HUES48 (cell line): ENCODE measurements at regions not wholly inside any gene's neighbourhood (a gene's known extent, or its start where the extent isn't known, plus 50 kb on each side); places are given as distances from the start of the nearest gene placed in this dataset.

ENCODE experiments used
- H3K27ac ChIP-seq: one replicate; pipeline ENCODE4 v1.7.0; 2013; ENCODE audit warnings: low read depth, low read length, inconsistent platforms
- H3K27me3 ChIP-seq: 2 replicates; pipeline ENCODE4 v1.6.1; 2013; ENCODE audit warnings: mild to moderate bottlenecking, low read length; ENCODE audit not compliant: control insufficient read depth, insufficient read depth
- H3K36me3 ChIP-seq: 2 replicates; pipeline ENCODE4 v1.6.1; 2013; ENCODE audit warnings: low read length; ENCODE audit not compliant: control insufficient read depth, insufficient read depth
- H3K4me1 ChIP-seq: 2 replicates; pipeline ENCODE4 v1.6.1; 2013; ENCODE audit warnings: mild to moderate bottlenecking, low read length; ENCODE audit not compliant: control insufficient read depth, insufficient read depth
- H3K4me3 ChIP-seq: 2 replicates; pipeline ENCODE4 v1.5.1; 2013; ENCODE audit warnings: mild to moderate bottlenecking, low read depth, low read length
- H3K9ac ChIP-seq: 2 replicates; pipeline ENCODE4 v1.6.1; 2013; ENCODE audit warnings: mild to moderate bottlenecking, low read depth, low read length, moderate library complexity
- H3K9me3 ChIP-seq: 2 replicates; pipeline ENCODE4 v1.6.1; 2013; ENCODE audit warnings: low read length; ENCODE audit not compliant: control insufficient read depth, insufficient read depth

- no peak overlapping the region for H3K9ac ChIP-seq
- H3K36me3 ChIP-seq, result no peaks in the 10 kb centered on the region
- no peaks in the 10 kb centered on the region for H3K9me3 ChIP-seq
- H3K4me3 ChIP-seq, result no peak overlapping the region
- H3K27ac ChIP-seq, result no peak overlapping the region
- H3K27me3 ChIP-seq, result no peaks in the 10 kb centered on the region
- H3K4me1 ChIP-seq, result no peaks in the 10 kb centered on the region
Measured at GRCh38 chr5:168064933-168065622, 226.4 kb upstream of the WWC1 start.

GRCh38 chr5:168066536-168067208 is 224.8 kb upstream of the WWC1 start:
- Histone ChIP-seq H3K4me1 (no peaks in the 10 kb centered on the region), H3K9me3 (no peaks in the 10 kb centered on the region), H3K27ac (no peak overlapping the region), H3K9ac (no peak overlapping the region), H3K4me3 (no peak overlapping the region), H3K36me3 (no peaks in the 10 kb centered on the region), H3K27me3 (no peaks in the 10 kb centered on the region)

- no peaks in the 10 kb centered on the region for H3K27me3 ChIP-seq
- no peak overlapping the region for H3K27ac ChIP-seq
- H3K9ac ChIP-seq, result no peak overlapping the region
- no peaks in the 10 kb centered on the region for H3K4me1 ChIP-seq
- H3K9me3 ChIP-seq, result no peaks in the 10 kb centered on the region
- H3K36me3 ChIP-seq, result no peaks in the 10 kb centered on the region
- no peak overlapping the region for H3K4me3 ChIP-seq
Measured at GRCh38 chr5:168070761-168071160, 220.7 kb upstream of the WWC1 start.

GRCh38 chr5:168072665-168073064 is 218.8 kb upstream of the WWC1 start:
- no peaks in the 10 kb centered on the region for H3K9me3 ChIP-seq
- no peak overlapping the region for H3K4me3 ChIP-seq
- H3K36me3 ChIP-seq, result no peaks in the 10 kb centered on the region
- H3K27me3 ChIP-seq, result no peaks in the 10 kb centered on the region
- H3K27ac ChIP-seq, result no peak overlapping the region
- no peaks in the 10 kb centered on the region for H3K4me1 ChIP-seq
- no peak overlapping the region for H3K9ac ChIP-seq

- Histone ChIP-seq H3K9me3 (no peaks in the 10 kb centered on the region), H3K4me3 (no peak overlapping the region), H3K4me1 (no peaks in the 10 kb centered on the region), H3K36me3 (no peaks in the 10 kb centered on the region), H3K27me3 (no peaks in the 10 kb centered on the region), H3K9ac (no peak overlapping the region), H3K27ac (no peak overlapping the region)
Measured at GRCh38 chr5:168073311-168073710, 218.1 kb upstream of the WWC1 start.

- Histone ChIP-seq H3K4me3 (no peak overlapping the region), H3K27ac (no peak overlapping the region), H3K9me3 (no peaks in the 10 kb centered on the region), H3K27me3 (no peaks in the 10 kb centered on the region), H3K36me3 (no peaks in the 10 kb centered on the region), H3K9ac (no peak overlapping the region), H3K4me1 (no peaks in the 10 kb centered on the region)
Measured at GRCh38 chr5:168073991-168074800, 217.2 kb upstream of the WWC1 start.

GRCh38 chr5:168075387-168075786 is 216.1 kb upstream of the WWC1 start:
- Histone ChIP-seq H3K36me3 (no peaks in the 10 kb centered on the region), H3K4me1 (no peaks in the 10 kb centered on the region), H3K9me3 (no peaks in the 10 kb centered on the region), H3K27me3 (no peaks in the 10 kb centered on the region), H3K9ac (no peak overlapping the region), H3K27ac (no peak overlapping the region), H3K4me3 (no peak overlapping the region)

- H3K27me3 ChIP-seq, result no peaks in the 10 kb centered on the region
- H3K4me1 ChIP-seq, result no peaks in the 10 kb centered on the region
- no peaks in the 10 kb centered on the region for H3K36me3 ChIP-seq
- no peaks in the 10 kb centered on the region for H3K9me3 ChIP-seq
- no peak overlapping the region for H3K4me3 ChIP-seq
- no peak overlapping the region for H3K27ac ChIP-seq
- H3K9ac ChIP-seq, result no peak overlapping the region
Measured at GRCh38 chr5:168076561-168076991, 214.9 kb upstream of the WWC1 start.

GRCh38 chr5:168085261-168086031 is 206.0 kb upstream of the WWC1 start:
- Histone ChIP-seq H3K27me3 (no peaks in the 10 kb centered on the region), H3K36me3 (no peaks in the 10 kb centered on the region), H3K4me3 (no peak overlapping the region), H3K9me3 (peaks cover 4% of the 10 kb centered on the region; the same call in 1 of the 2 replicates), H3K27ac (no peak overlapping the region), H3K4me1 (no peaks in the 10 kb centered on the region), H3K9ac (no peak overlapping the region)

GRCh38 chr5:168086104-168086610 is 205.3 kb upstream of the WWC1 start:
- Histone ChIP-seq H3K27me3 (no peaks in the 10 kb centered on the region), H3K9ac (no peak overlapping the region), H3K9me3 (peaks cover 4% of the 10 kb centered on the region; the same call in 1 of the 2 replicates), H3K36me3 (no peaks in the 10 kb centered on the region), H3K27ac (no peak overlapping the region), H3K4me3 (no peak overlapping the region), H3K4me1 (no peaks in the 10 kb centered on the region)
